Subcutaneous abdominal adipose tissue (tissue), 5 donors: ENCODE measurements at regions not wholly inside any gene's neighbourhood (a gene's known extent, or its start where the extent isn't known, plus 50 kb on each side); places are given as distances from the start of the nearest gene placed in this dataset.
A peak's percentile ranks its signal among the peaks of the same experiment; 100 is the strongest.

ENCODE experiments used
- H3K27ac ChIP-seq: one replicate; pipeline ENCODE4 v1.7.0; 2013; ENCODE audit warnings: low read depth, mild to moderate bottlenecking, inconsistent platforms, low read length, moderate library complexity
- H3K27me3 ChIP-seq, 5 donors: one replicate each; pipeline ENCODE4 v1.7.0; 2013; ENCODE audit warnings: low read length in 5 of 5, inconsistent platforms in 1 of 5; ENCODE audit not compliant: control insufficient read depth in 5 of 5, insufficient read depth in 4 of 5
- H3K36me3 ChIP-seq, 5 donors: one replicate each; pipeline ENCODE4 v1.7.0; 2013; ENCODE audit warnings: low read length in 5 of 5; ENCODE audit not compliant: control insufficient read depth in 5 of 5, insufficient read depth in 5 of 5
- H3K4me1 ChIP-seq, 5 donors: one replicate each; pipeline ENCODE4 v1.7.0; 2013; ENCODE audit warnings: low read length in 5 of 5, mild to moderate bottlenecking in 3 of 5, moderate library complexity in 1 of 5; ENCODE audit not compliant: control insufficient read depth in 5 of 5, insufficient read depth in 5 of 5
- H3K4me3 ChIP-seq, 5 donors: one replicate each; pipeline ENCODE4 v1.7.0; 2013; ENCODE audit warnings: low read length in 5 of 5, low read depth in 1 of 5
- H3K9ac ChIP-seq, 5 donors: one replicate each; pipeline ENCODE4 v1.7.0; 2013; ENCODE audit warnings: low read length in 5 of 5, mild to moderate bottlenecking in 4 of 5, moderate library complexity in 3 of 5
- H3K9me3 ChIP-seq, 5 donors: one replicate each; pipeline ENCODE4 v1.7.0; 2013; ENCODE audit warnings: low read length in 5 of 5; ENCODE audit not compliant: control insufficient read depth in 5 of 5
- donor health status: healthy.
- donor health status: healthy.
- donor health status: healthy.
- donor health status: healthy.
- donor health status: healthy.

- H3K4me3 ChIP-seq = no peak overlapping the region
- no peak overlapping the region for H3K27ac ChIP-seq
- no peak overlapping the region for H3K9ac ChIP-seq
- no peaks in the 10 kb centered on the region for H3K36me3 ChIP-seq
- no peaks in the 10 kb centered on the region for H3K27me3 ChIP-seq
- no peaks in the 10 kb centered on the region for H3K9me3 ChIP-seq
- H3K4me1 ChIP-seq = peaks cover 0 to 4% (median 0%) of the 10 kb centered on the region in 5 donors
Observed at GRCh38 chr11:121754598-121754997, 301.8 kb upstream of the SORL1-AS1 start.

GRCh38 chr11:121749691-121750090, 296.9 kb upstream of the SORL1-AS1 start:
- Histone ChIP-seq H3K4me1 (peaks cover 0 to 3% (median 0%) of the 10 kb centered on the region in 5 donors), H3K27me3 (no peaks in the 10 kb centered on the region), H3K9me3 (peaks cover 0 to 3% (median 0%) of the 10 kb centered on the region in 5 donors), H3K4me3 (no peak overlapping the region), H3K27ac (no peak overlapping the region), H3K9ac (no peak overlapping the region), H3K36me3 (no peaks in the 10 kb centered on the region)

- Histone ChIP-seq H3K4me3 (no peak overlapping the region), H3K36me3 (no peaks in the 10 kb centered on the region), H3K9me3 (peaks cover 0 to 18% (median 9%) of the 10 kb centered on the region in 5 donors), H3K27ac (no peak overlapping the region), H3K4me1 (no peaks in the 10 kb centered on the region), H3K27me3 (no peaks in the 10 kb centered on the region), H3K9ac (no peak overlapping the region)
Observed at GRCh38 chr11:121748068-121748467, 295.3 kb upstream of the SORL1-AS1 start.

- no peak overlapping the region for H3K9ac ChIP-seq
- H3K27me3 ChIP-seq = no peaks in the 10 kb centered on the region
- peaks cover 0 to 18% (median 10%) of the 10 kb centered on the region in 5 donors for H3K9me3 ChIP-seq
- no peaks in the 10 kb centered on the region for H3K4me1 ChIP-seq
- no peak overlapping the region for H3K4me3 ChIP-seq
- no peaks in the 10 kb centered on the region for H3K36me3 ChIP-seq
- H3K27ac ChIP-seq = no peak overlapping the region
Observed at GRCh38 chr11:121743285-121743684, 290.5 kb upstream of the SORL1-AS1 start.

- Histone ChIP-seq H3K27me3 (no peaks in the 10 kb centered on the region), H3K9ac (no peak overlapping the region), H3K27ac (peak overlapping the region; percentile 3), H3K36me3 (no peaks in the 10 kb centered on the region), H3K4me1 (no peaks in the 10 kb centered on the region), H3K9me3 (peaks cover 0 to 18% (median 10%) of the 10 kb centered on the region in 5 donors), H3K4me3 (no peak overlapping the region)
Observed at GRCh38 chr11:121741761-121742361, 289.1 kb upstream of the SORL1-AS1 start.

- peaks cover 0 to 18% (median 10%) of the 10 kb centered on the region in 5 donors for H3K9me3 ChIP-seq
Observed at GRCh38 chr11:121741351-121741760, 288.6 kb upstream of the SORL1-AS1 start.

GRCh38 chr11:121740902-121741301, 288.1 kb upstream of the SORL1-AS1 start:
- Histone ChIP-seq H3K4me3 (no peak overlapping the region), H3K27ac (no peak overlapping the region), H3K9ac (no peak overlapping the region)

More at GRCh38 chr11:121741351-121741760, 288.6 kb upstream of the SORL1-AS1 start:
- H3K27me3 ChIP-seq = no peaks in the 10 kb centered on the region
- H3K9ac ChIP-seq = no peak overlapping the region
- H3K36me3 ChIP-seq = no peaks in the 10 kb centered on the region
- H3K4me3 ChIP-seq = no peak overlapping the region
- peak overlapping the region; percentile 3 for H3K27ac ChIP-seq
- H3K4me1 ChIP-seq = no peaks in the 10 kb centered on the region

GRCh38 chr11:121733858-121734257, 281.1 kb upstream of the SORL1-AS1 start:
- Histone ChIP-seq H3K9ac (no peak overlapping the region), H3K36me3 (no peaks in the 10 kb centered on the region), H3K27me3 (no peaks in the 10 kb centered on the region), H3K4me1 (no peaks in the 10 kb centered on the region), H3K9me3 (peaks cover 0 to 5% (median 4%) of the 10 kb centered on the region in 5 donors), H3K4me3 (no peak overlapping the region), H3K27ac (no peak overlapping the region)

More at GRCh38 chr11:121740902-121741301, 288.1 kb upstream of the SORL1-AS1 start:
- H3K27me3 ChIP-seq = no peaks in the 10 kb centered on the region
- no peaks in the 10 kb centered on the region for H3K4me1 ChIP-seq
- no peaks in the 10 kb centered on the region for H3K36me3 ChIP-seq
- H3K9me3 ChIP-seq = peaks cover 0 to 18% (median 10%) of the 10 kb centered on the region in 5 donors

GRCh38 chr11:121727942-121728341, 275.2 kb upstream of the SORL1-AS1 start:
- Histone ChIP-seq H3K4me3 (no peak overlapping the region), H3K9ac (no peak overlapping the region), H3K4me1 (peaks cover 0 to 5% (median 4%) of the 10 kb centered on the region in 5 donors), H3K9me3 (peaks cover 0 to 3% (median 0%) of the 10 kb centered on the region in 5 donors), H3K27ac (no peak overlapping the region), H3K36me3 (no peaks in the 10 kb centered on the region), H3K27me3 (peaks cover 0 to 4% (median 3%) of the 10 kb centered on the region in 5 donors)

- Histone ChIP-seq H3K9ac (no peak overlapping the region), H3K9me3 (no peaks in the 10 kb centered on the region), H3K36me3 (no peaks in the 10 kb centered on the region), H3K4me1 (peaks cover 0 to 16% (median 14%) of the 10 kb centered on the region in 5 donors), H3K27me3 (peaks cover 4 to 10% (median 5%) of the 10 kb centered on the region in 5 donors), H3K4me3 (peak overlapping the region; percentile 50 to 65 (median 58)), H3K27ac (no peak overlapping the region)
Observed at GRCh38 chr11:121723246-121723741, 270.5 kb upstream of the SORL1-AS1 start.
